ENCODE measurements at regions not wholly inside any gene's neighbourhood (a gene's known extent, or its start where the extent isn't known, plus 50 kb on each side); places are given as distances from the start of the nearest gene placed in this dataset.

GRCh38 chr4:151611960-151612359 lies 148.8 kb downstream of the GATB start:
- TF ChIP-seq CTCF (IDR thresholded peaks at IDR 0.05) (no peak), POLR2A (IDR thresholded peaks at IDR 0.05) (no peak)

Data from body of pancreas (tissue), 4 donors.